ENCODE measurements at regions not wholly inside any gene's neighbourhood (a gene's known extent, or its start where the extent isn't known, plus 50 kb on each side); places are given as distances from the start of the nearest gene placed in this dataset.

DNA sequence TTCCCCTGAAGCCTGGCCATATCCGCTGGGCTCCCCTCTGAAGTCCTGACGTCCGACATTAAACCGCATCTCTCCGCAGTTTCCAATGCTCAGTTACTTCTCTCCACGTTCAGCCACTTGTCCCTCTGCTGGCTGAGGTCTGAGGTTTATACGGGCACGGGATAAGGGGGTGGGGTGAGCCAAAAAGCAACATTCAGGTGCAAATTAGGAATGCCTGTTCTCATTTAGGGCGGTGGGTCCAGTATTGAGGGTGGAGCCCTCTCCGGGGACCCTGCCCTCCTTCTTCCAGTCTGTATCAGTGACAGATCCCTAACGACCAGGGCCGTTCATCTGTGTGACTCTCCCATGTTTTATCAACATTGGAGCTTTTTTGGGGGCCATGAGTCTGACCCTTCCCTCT is 1454.4 kb downstream of the HACE1 start:
- TF ChIP-seq CTCF (conservative IDR thresholded peaks at IDR 0.05; ENCODE audit: low read depth, low read length): no peak
- H4K20me1 ChIP-seq (ENCODE audit: insufficient read depth): no peaks in the 10 kb centered on the region
- H3K4me3 ChIP-seq (IDR thresholded peaks at IDR 0.05; ENCODE audit: insufficient read depth, low read depth, low read length): no peak overlapping the region
- H3K36me3 ChIP-seq (ENCODE audit: insufficient read depth): no peaks in the 10 kb centered on the region
- H2AFZ ChIP-seq (ENCODE audit: low read depth): no peak overlapping the region
- no peaks in the 10 kb centered on the region for H3K79me2 ChIP-seq (ENCODE audit: insufficient read depth, low read depth)
- no peak overlapping the region for H3K9ac ChIP-seq
- H3K27me3 ChIP-seq (ENCODE audit: insufficient read depth, low read depth): no peaks in the 10 kb centered on the region
- H3K27ac ChIP-seq: no peak overlapping the region
- no peaks in the 10 kb centered on the region for H3K4me1 ChIP-seq (ENCODE audit: low read depth, poor library complexity, severe bottlenecking)
- H3K4me2 ChIP-seq: no peak overlapping the region

GRCh38 chr6:103404799-103405198 is 1454.9 kb downstream of the HACE1 start:
- no peaks in the 10 kb centered on the region for H4K20me1 ChIP-seq (ENCODE audit: insufficient read depth)
- H3K36me3 ChIP-seq (ENCODE audit: insufficient read depth): no peaks in the 10 kb centered on the region
- no peaks in the 10 kb centered on the region for H3K4me1 ChIP-seq (ENCODE audit: low read depth, poor library complexity, severe bottlenecking)
- no peak overlapping the region for H3K27ac ChIP-seq
- no peak for TF ChIP-seq CTCF (conservative IDR thresholded peaks at IDR 0.05; ENCODE audit: low read depth, low read length)
- H3K4me2 ChIP-seq: no peak overlapping the region
- H3K27me3 ChIP-seq (ENCODE audit: insufficient read depth, low read depth): no peaks in the 10 kb centered on the region
- no peak overlapping the region for H2AFZ ChIP-seq (ENCODE audit: low read depth)
- no peak overlapping the region for H3K9ac ChIP-seq
- H3K4me3 ChIP-seq (IDR thresholded peaks at IDR 0.05; ENCODE audit: insufficient read depth, low read depth, low read length): no peak overlapping the region
- no peaks in the 10 kb centered on the region for H3K79me2 ChIP-seq (ENCODE audit: insufficient read depth, low read depth)

GRCh38 chr6:103396768-103397167 is 1463.0 kb downstream of the HACE1 start:
- no peak for TF ChIP-seq CTCF (conservative IDR thresholded peaks at IDR 0.05; ENCODE audit: low read depth, low read length)
- H2AFZ ChIP-seq (ENCODE audit: low read depth): no peak overlapping the region
- H4K20me1 ChIP-seq (ENCODE audit: insufficient read depth): no peaks in the 10 kb centered on the region
- no peak overlapping the region for H3K27ac ChIP-seq
- no peak overlapping the region for H3K9ac ChIP-seq
- no peak overlapping the region for H3K4me2 ChIP-seq
- no peaks in the 10 kb centered on the region for H3K4me1 ChIP-seq (ENCODE audit: low read depth, poor library complexity, severe bottlenecking)
- H3K36me3 ChIP-seq (ENCODE audit: insufficient read depth): no peaks in the 10 kb centered on the region
- no peak overlapping the region for H3K4me3 ChIP-seq (IDR thresholded peaks at IDR 0.05; ENCODE audit: insufficient read depth, low read depth, low read length)
- no peaks in the 10 kb centered on the region for H3K79me2 ChIP-seq (ENCODE audit: insufficient read depth, low read depth)
- no peaks in the 10 kb centered on the region for H3K27me3 ChIP-seq (ENCODE audit: insufficient read depth, low read depth)

GRCh38 chr6:103379272-103379671 is 1480.4 kb downstream of the HACE1 start:
- Histone ChIP-seq H2AFZ (ENCODE audit: low read depth) (no peak overlapping the region), H3K79me2 (ENCODE audit: insufficient read depth, low read depth) (no peaks in the 10 kb centered on the region), H3K4me1 (ENCODE audit: low read depth, poor library complexity, severe bottlenecking) (no peaks in the 10 kb centered on the region), H4K20me1 (ENCODE audit: insufficient read depth) (no peaks in the 10 kb centered on the region), H3K36me3 (ENCODE audit: insufficient read depth) (no peaks in the 10 kb centered on the region), H3K4me2 (no peak overlapping the region), H3K27me3 (ENCODE audit: insufficient read depth, low read depth) (no peaks in the 10 kb centered on the region), H3K4me3 (IDR thresholded peaks at IDR 0.05; ENCODE audit: insufficient read depth, low read depth, low read length) (no peak overlapping the region), H3K27ac (no peak overlapping the region), H3K9ac (no peak overlapping the region)
- no peak for TF ChIP-seq CTCF (conservative IDR thresholded peaks at IDR 0.05; ENCODE audit: low read depth, low read length)

GRCh38 chr6:103367212-103367611 is 1492.5 kb downstream of the HACE1 start:
- H3K79me2 ChIP-seq (ENCODE audit: insufficient read depth, low read depth): no peaks in the 10 kb centered on the region
- H2AFZ ChIP-seq (ENCODE audit: low read depth): no peak overlapping the region
- no peak for TF ChIP-seq CTCF (conservative IDR thresholded peaks at IDR 0.05; ENCODE audit: low read depth, low read length)
- H3K36me3 ChIP-seq (ENCODE audit: insufficient read depth): no peaks in the 10 kb centered on the region
- no peak overlapping the region for H3K9ac ChIP-seq
- no peaks in the 10 kb centered on the region for H3K4me1 ChIP-seq (ENCODE audit: low read depth, poor library complexity, severe bottlenecking)
- no peaks in the 10 kb centered on the region for H3K27me3 ChIP-seq (ENCODE audit: insufficient read depth, low read depth)
- no peak overlapping the region for H3K27ac ChIP-seq
- no peak overlapping the region for H3K4me3 ChIP-seq (IDR thresholded peaks at IDR 0.05; ENCODE audit: insufficient read depth, low read depth, low read length)
- H4K20me1 ChIP-seq (ENCODE audit: insufficient read depth): no peaks in the 10 kb centered on the region
- H3K4me2 ChIP-seq: no peak overlapping the region
